DMS114 treated with DMSO at 0.1 percent for 48 hours (cell line): ENCODE measurements at regions not wholly inside any gene's neighbourhood (a gene's known extent, or its start where the extent isn't known, plus 50 kb on each side); places are given as distances from the start of the nearest gene placed in this dataset.

ENCODE experiments used
- DNase-seq: peaks from one replicate; lab custom pipeline; 2025; ENCODE audit not compliant: unreplicated experiment; lab: John Stamatoyannopoulos, UW

DNA sequence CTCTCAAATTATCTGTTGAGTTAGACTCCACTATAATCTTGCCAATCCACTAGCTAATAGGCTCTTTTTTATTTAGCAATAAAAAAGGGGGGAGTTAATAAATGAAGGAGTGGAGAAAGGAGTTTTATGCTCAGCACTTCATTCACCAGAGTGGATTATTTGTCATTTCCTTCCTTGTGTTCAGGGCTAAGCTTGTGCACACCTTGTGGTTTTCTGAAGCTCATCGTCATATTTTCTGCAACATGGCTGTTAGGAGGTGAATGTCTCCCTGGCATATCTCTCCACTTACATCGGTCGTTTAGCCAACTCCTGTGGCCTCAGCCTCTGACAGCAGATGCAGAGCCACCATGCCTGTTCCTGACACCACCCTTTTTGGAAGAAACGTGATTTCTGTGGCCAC, 83.9 kb upstream of the MTNR1B start:
- no peak for DNase-seq

DNA sequence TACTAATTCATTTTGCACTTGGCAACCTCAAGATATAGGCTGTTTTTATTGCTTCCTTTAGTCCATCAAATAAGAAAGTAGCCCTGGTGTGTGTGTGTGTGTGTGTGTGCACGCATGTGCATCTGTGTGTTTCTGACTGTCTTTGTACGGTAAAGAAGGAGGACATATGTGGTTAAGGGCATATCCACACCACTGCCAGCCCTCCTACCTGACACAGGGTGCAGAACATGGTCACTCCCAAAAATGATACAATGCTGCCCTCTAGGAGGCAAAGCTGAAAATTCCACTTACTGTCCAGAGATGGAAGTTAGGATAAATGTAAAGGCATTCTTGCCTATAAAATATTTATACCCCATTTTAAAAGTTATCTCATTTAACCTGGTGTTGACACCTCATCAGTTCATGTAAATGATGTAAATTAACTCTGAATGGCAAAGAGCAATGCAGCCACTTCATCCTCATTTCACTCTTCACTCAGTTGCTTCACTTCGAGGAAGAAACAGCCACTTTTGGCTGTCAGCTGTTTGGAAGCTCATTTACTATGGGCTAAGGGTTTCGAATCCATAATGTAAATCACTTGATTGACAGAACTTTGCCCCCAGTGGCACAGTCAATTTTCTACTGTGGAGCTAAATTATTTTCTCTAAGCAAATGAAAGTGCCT, 83.1 kb upstream of the MTNR1B start:
- peak; percentile 23 for DNase-seq

DNA sequence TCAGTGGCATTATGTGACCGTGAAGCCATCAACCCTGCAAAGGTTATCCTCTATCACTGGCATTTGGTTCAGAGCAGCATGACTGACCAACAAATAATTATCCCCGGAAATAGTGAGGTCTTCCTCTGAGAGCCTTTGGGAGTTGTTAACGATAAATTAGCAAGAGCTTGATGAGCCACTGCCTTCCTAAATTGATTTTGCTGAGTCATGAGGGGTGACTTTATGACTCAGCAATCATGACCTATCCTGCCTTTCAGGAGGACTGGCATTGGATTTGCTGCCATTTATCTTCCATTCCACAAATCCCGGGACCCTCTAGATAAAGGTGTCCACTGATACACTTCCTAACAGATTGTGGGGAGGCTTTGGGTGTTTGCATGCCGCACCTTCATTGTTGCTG, 80.8 kb upstream of the MTNR1B start:
- no peak for DNase-seq

DNA sequence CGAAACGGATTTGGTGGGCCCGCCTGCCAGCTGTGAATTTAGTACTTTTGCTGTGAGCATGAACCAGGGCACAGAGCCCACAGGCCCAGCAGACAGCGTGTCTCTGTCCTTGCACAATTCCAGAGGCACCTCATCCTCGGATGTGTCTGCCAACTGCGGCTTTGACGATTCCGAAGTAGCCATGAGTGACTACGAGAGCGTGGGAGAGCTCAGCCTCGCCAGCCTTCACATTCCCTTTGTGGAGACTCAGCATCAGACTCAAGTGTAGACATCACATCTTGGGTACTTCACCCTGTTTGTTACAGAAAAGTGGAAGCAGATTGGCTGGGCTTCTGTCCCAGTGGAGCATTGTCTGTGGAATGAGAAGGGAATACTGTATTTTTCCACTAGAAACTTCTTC, 78.6 kb upstream of the MTNR1B start:
- DNase-seq, result no peak

DNA sequence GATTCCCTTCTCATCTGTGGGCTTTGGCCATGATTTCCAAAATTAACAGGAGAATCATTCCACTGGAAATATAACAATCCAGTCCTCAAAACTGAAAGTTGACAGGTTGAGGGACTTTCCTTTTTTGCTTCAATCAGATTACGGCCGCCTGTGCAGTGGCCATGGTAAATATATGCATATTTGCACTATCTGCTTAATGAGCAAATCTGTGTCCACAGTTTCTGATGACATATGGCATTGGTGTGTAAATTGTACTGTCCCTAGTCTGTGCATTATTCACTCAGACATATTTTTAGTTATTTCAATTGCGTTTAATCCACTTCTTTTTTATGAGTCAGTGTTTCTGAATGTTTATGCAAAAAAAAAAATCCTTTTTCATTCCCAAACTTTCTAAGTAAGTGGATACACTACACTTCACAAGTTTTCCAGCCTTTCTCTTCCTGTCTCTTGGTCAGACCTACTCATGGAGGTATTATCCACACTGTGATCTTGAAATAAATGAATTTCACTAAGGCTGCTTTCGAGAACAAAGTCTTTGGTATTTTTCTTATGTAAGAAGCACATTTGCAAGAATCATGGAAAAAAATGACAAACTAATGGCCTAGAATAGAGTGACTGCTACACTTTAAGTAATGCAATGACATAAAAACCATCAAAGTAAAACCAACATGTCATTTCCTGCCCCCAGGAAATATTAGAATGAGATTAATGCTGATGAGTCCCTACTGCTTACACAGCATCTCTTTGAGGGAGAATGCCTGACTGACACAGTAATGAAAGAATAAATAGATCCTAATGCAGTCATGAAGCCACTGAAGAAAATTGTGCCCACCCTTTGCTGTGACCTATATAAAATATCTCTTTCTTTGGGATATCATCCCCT, 76.4 kb upstream of the MTNR1B start:
- no peak for DNase-seq

DNA sequence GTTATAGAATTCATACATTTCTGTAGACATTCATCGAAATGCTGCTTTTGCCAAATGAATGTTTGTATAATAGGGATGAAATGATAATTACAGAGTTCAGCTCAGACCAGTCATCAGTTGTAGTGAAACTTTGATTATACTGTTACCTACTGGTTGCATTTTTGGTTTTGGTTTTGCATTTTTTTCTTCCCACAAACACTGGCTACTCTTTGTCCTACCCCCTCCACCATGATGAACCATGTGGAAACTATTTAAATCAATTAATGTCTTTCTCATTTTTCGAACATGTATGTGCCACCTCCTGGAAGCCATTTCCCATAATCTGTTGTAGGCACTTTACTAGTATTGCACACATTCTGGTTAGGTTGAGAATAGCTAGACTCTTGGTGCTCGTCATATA, 75.3 kb upstream of the MTNR1B start:
- no peak for DNase-seq

DNA sequence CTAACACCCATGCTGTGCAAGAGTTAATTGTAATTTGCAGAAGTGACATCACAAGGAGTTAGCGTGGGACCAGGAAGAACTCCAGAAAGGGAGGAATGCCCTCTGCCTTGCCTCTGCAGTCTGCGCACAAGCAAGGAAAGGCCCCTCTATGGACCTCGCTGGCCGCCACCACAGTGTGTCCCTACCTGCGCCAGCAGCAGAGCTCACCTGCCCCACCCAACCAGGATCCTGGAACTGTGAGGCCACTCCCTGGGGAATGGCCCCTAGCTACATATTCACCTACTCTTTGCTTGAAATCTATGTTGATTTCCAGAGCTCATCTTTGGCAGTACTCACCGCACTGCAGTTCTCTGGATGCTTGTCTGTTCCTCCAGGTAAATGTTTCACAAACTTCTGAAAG, 72.0 kb upstream of the MTNR1B start:
- DNase-seq, result no peak

DNA sequence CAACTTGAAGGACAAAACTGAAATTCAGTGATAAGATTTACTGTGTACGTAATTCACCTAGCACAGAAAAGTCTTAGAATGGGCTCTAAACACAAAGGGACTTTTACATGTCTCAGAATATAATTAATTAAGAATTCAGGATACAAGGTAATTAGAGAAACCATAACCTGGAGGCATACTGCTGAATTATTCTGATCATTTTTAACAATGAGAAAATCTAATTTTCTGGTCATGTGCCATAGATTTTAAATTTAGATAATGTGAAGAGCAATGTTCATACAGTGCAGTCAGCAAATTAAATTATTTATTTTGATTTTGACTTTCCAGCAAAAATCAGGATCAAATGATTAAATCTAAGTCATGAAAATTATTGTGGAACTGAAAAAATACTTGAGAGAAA, 67.0 kb upstream of the MTNR1B start:
- DNase-seq, result no peak

DNA sequence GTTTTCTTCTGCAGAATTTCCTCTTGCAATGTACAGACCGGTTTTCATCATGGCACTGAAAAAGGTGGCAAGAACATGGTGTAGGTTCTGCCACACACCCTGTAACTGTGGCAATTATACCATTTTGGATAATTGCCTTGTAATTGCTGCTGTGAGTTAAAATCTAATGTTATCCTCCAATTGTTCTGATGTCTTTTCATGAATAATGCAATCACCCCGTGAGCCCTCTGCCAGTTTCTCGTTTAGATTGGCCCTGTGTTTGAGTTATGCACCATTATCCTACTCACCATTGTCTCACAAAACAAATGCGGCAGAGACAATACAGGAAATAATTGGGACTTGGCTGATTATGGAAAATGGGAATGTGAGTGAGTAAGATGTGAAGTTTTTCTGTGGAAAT, 61.8 kb upstream of the MTNR1B start:
- no peak for DNase-seq

DNA sequence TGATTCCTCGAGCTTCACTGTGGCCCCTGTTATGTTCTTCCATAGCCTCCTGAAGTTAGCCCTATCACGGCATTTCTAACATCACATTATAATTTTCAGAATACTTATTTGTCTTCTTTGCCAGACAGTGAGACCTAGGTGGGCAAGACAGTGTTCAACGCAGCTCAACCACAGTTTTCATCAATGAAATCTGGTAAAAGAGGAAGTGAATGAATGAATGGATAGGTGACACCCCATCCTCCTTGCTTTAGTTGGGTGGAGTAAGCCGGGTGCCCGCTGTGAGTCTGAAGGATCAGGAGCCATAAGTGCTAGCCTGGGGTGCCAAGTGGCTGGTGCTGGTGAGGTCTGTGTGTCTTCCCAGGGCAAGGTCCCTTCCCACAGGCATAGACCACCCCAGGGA, 60.2 kb upstream of the MTNR1B start:
- DNase-seq, result no peak

DNA sequence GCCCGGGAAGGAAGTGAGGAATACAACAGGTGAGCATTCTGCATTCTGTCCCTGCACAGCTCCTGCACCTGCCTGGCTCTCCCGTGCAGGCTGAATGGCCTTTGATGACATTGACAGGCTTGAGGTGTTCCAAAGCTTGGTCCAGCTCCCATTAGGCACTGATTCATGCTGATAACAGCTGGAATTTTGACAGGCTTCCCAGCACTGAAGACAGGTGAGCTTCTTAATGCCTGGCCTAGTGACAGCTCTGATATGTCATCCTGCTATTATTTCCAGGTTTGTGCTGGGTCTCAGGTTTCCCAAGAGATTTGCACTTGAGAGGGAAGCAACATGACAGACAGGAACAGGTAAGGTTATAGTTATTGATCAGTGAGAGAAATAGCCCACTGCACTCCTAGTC, 58.0 kb upstream of the MTNR1B start:
- DNase-seq, result no peak

DNA sequence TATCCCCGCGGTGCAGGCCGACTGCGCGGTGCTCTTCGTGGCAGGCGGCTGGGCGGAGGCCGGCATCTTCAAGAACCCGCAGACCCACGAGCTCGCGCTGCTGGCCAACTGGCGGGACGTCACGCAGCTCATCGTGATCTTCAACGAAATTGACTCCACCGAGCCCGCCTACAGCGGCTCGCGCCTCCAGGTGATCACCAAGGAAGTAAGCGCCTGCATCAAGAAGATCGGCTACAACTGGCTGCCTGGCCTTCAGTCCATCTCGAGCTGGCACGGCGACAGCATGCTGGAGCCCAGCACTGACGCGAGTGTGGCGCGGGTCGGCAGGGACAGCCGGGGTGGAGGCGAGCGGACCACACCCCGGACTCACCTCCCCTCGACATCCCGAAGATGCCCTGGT, 53.9 kb upstream of the MTNR1B start:
- no peak for DNase-seq

DNA sequence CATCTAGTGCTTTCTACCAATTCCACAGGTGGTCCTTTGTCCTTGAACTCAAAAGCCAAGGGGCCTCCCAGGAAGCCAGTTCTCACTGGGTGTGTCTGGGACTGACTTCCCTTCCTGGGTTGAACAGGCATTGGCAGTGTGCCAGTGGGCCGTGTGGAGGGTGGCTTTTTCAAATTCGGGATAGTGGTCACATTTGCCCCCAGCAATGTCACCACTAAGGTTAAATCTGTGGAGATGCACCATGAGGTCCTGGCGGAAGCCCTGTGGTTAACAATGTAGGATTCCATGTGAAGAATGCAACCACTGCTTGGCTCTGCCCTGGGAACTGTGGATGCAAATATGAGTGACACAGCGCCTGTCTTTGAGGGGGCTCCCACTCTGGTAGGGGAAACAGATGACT, 53.2 kb upstream of the MTNR1B start:
- no peak for DNase-seq

DNA sequence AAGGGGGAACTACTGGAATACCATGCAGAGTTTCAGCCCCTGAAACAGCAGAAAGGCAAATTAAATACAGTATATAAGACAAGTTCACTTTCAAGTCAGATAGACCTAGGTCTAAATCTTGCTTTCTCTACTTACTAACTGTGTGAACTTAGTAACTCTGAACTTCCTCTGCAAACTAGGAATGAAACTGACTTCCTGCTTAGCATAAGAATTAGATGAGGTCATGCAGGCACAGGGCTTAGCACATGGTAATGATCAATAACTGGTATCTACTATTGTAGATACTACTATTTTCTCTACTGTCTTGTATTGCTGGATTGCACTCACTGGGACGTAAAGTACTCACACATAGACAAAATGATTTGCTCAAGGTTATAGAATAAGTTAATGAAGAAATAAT, 51.5 kb upstream of the MTNR1B start:
- DNase-seq, result no peak

DNA sequence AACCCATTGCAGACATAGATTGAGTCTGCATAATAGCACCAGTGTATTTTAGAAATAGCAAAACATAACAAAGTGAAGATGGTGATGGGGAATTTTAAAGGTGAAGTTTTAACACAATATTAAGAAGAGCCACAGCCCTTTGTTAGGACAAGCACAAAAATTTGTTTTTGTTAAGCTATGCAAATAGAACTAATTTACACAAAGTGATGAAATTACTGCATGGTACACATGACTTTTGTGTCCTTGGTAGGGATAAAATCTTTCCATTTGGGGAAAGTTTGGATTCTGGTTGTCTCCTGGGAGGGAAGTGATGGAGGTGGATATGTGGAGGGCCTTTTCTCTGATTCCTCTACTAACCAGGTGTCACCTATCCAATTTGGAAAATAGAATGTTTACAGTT, 50.4 kb upstream of the MTNR1B start:
- DNase-seq, result no peak
